ENCODE measurements at regions not wholly inside any gene's neighbourhood (a gene's known extent, or its start where the extent isn't known, plus 50 kb on each side); places are given as distances from the start of the nearest gene placed in this dataset.

DNA sequence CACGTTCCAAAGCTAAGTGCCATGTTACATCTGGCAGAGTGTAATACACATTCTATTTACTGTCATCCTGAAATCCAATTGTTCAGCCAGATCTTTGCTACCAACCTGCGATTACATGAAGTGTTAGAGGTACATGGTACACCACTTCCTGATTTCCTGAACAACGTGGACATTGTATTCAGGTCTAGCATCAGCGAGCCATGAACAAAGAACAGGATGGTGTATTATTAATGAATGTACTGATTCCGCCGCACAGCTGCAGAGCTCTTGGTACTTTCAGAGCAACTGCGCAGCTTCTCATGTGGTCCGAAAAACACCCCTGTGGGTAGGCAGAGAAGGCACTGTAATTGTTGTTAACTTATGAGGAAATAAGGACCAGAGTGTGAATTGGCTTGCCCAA is 511.4 kb downstream of the AJAP1 start:
- Histone ChIP-seq H4K20me1 (ENCODE audit: insufficient read depth, low read depth, low read length) (no peaks in the 10 kb centered on the region), H2AFZ (ENCODE audit: low read length) (no peak overlapping the region), H3K4me1 (ENCODE audit: low read length) (no peaks in the 10 kb centered on the region; the same call in 1 of the 2 replicates), H3K4me3 (ENCODE audit: low read length) (no peak overlapping the region), H3K4me2 (ENCODE audit: low read depth, low read length, poor library complexity, severe bottlenecking) (no peak overlapping the region), H3K36me3 (ENCODE audit: insufficient read depth, low read length) (no peaks in the 10 kb centered on the region; the same call in 1 of the 2 replicates), H3K9ac (ENCODE audit: low read length) (no peak overlapping the region), H3K27ac (ENCODE audit: low read length) (no peak overlapping the region), H3K9me2 (replicated peaks; ENCODE audit: insufficient read depth, low read length) (no peaks in the 10 kb centered on the region), H3K9me3 (ENCODE audit: low read length) (no peaks in the 10 kb centered on the region), H3K27me3 (ENCODE audit: low read length) (peaks cover 6% of the 10 kb centered on the region; the same call in 1 of the 2 replicates), H3K79me2 (ENCODE audit: low read length) (no peaks in the 10 kb centered on the region)
- DNase-seq = no peak

DNA sequence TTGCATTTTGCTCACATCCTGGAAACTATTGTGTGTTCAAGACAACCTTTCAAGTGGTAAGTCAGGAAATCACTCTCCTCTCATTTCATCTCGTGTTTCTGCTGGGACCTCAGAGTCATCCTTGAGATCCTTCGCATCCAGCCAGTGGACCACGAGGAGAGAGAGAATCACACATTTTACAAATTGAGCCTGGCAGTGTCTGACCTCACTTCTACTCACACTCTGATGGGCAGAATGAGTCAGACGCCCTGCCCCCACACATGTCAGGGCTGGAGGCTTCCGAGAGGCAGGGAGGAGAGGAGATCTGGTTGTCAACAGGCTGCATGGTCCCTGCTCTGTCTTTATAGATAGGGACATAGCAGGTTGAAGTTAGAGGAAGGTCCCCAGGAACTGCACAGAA is 509.7 kb downstream of the AJAP1 start:
- Histone ChIP-seq H3K4me3 (ENCODE audit: low read length) (no peak overlapping the region), H3K9ac (ENCODE audit: low read length) (no peak overlapping the region), H3K27ac (ENCODE audit: low read length) (no peak overlapping the region), H3K4me2 (ENCODE audit: low read depth, low read length, poor library complexity, severe bottlenecking) (no peak overlapping the region), H3K27me3 (ENCODE audit: low read length) (no peaks in the 10 kb centered on the region), H3K79me2 (ENCODE audit: low read length) (no peaks in the 10 kb centered on the region), H3K9me3 (ENCODE audit: low read length) (no peaks in the 10 kb centered on the region), H2AFZ (ENCODE audit: low read length) (no peak overlapping the region), H3K9me2 (replicated peaks; ENCODE audit: insufficient read depth, low read length) (no peaks in the 10 kb centered on the region), H3K36me3 (ENCODE audit: insufficient read depth, low read length) (no peaks in the 10 kb centered on the region), H3K4me1 (ENCODE audit: low read length) (no peaks in the 10 kb centered on the region; the same call in 1 of the 2 replicates), H4K20me1 (ENCODE audit: insufficient read depth, low read depth, low read length) (no peaks in the 10 kb centered on the region)
- no peak for DNase-seq

DNA sequence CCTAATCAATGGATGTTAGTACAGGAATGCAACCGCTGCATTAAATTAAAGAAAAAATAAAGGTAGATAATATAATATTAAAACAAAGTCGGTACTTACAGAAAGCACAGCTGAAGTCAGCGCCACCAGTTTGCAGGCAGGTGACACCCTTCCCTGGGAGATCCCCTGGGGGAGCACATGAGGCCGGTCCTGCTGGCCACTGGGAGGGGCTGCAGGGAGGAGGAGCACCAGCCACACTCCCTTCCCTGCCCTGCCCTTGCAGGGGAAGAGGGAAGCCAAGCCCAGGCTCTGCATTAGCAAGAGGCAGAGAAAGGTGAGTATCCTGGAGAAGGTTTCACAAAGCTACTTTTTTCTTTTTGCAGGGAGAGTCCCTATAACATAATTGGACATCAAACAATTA is 507.0 kb downstream of the AJAP1 start:
- Histone ChIP-seq H3K9me3 (ENCODE audit: low read length) (no peaks in the 10 kb centered on the region), H3K4me1 (ENCODE audit: low read length) (peaks cover 10% of the 10 kb centered on the region; the same call in 1 of the 2 replicates), H3K27me3 (ENCODE audit: low read length) (no peaks in the 10 kb centered on the region), H3K79me2 (ENCODE audit: low read length) (no peaks in the 10 kb centered on the region), H3K4me3 (ENCODE audit: low read length) (no peak overlapping the region), H3K4me2 (ENCODE audit: low read depth, low read length, poor library complexity, severe bottlenecking) (no peak overlapping the region), H3K9me2 (replicated peaks; ENCODE audit: insufficient read depth, low read length) (no peaks in the 10 kb centered on the region), H3K36me3 (ENCODE audit: insufficient read depth, low read length) (no peaks in the 10 kb centered on the region), H4K20me1 (ENCODE audit: insufficient read depth, low read depth, low read length) (no peaks in the 10 kb centered on the region), H3K9ac (ENCODE audit: low read length) (no peak overlapping the region), H2AFZ (ENCODE audit: low read length) (no peak overlapping the region), H3K27ac (ENCODE audit: low read length) (no peak overlapping the region)
- no peak for DNase-seq

DNA sequence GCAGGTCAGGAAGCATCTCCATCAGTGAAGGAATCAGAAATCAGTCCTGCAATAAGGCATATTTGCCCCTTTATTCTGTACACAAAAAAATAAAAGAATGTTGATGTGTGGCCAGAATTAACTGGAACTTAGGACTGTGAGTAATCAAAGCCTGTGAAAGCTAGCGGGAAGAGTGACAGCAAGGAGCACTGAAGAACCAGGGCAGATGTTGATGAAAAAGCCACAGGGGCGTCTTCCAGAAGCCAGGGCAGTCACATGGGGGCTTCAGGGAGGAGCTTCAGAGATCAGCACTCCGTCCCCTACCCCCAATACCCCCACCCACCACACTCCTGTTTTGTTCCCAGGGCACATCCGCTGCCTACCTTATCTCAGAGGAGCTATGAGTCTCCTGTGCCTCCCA is 502.8 kb downstream of the AJAP1 start:
- no peaks in the 10 kb centered on the region for H3K9me2 ChIP-seq (replicated peaks; ENCODE audit: insufficient read depth, low read length)
- H3K36me3 ChIP-seq (ENCODE audit: insufficient read depth, low read length) = no peaks in the 10 kb centered on the region
- H3K4me2 ChIP-seq (ENCODE audit: low read depth, low read length, poor library complexity, severe bottlenecking) = no peak overlapping the region
- no peaks in the 10 kb centered on the region; the same call in 1 of the 2 replicates for H3K9me3 ChIP-seq (ENCODE audit: low read length)
- DNase-seq = no peak
- no peak overlapping the region for H3K4me3 ChIP-seq (ENCODE audit: low read length)
- peaks cover 15% of the 10 kb centered on the region; the same call in 1 of the 2 replicates for H3K4me1 ChIP-seq (ENCODE audit: low read length)
- no peak overlapping the region for H3K9ac ChIP-seq (ENCODE audit: low read length)
- peaks cover 2% of the 10 kb centered on the region; the same call in 1 of the 2 replicates for H3K27me3 ChIP-seq (ENCODE audit: low read length)
- no peak overlapping the region for H2AFZ ChIP-seq (ENCODE audit: low read length)
- H4K20me1 ChIP-seq (ENCODE audit: insufficient read depth, low read depth, low read length) = no peaks in the 10 kb centered on the region
- no peaks in the 10 kb centered on the region for H3K79me2 ChIP-seq (ENCODE audit: low read length)
- H3K27ac ChIP-seq (ENCODE audit: low read length) = no peak overlapping the region

DNA sequence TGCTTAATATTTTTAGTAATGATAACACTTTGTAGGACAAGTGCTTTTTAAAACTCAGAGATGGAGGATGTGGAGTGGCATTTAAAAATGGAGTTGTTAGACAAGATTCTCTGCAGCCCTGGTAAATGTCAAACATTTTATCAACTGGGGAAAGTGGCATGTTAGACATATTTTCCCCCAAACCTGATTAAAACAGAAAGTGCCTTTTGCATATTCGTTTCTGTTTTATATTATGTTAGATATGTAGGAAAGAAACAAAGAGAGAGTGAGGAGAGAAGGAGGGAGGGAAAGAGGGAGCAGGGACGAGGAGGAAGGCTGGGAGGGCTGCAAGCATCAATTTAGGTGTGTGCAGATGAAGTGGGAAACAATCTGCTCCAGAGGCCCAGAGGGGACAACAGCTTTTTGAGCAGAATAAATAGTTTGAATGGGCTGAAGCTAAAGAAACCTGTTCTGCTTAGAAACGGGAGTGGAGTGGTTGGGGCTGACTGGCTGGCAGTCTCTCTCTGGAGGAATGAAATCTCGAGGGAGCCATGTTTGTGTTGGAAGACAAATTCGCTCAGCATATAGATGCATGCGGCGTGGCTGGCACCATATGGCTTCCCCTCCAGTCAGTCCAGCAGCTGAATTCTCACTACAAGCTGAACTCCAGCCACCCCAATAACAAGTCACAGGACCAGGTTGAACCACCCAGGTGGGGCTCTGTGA is 502.2 kb downstream of the AJAP1 start:
- no peak overlapping the region for H3K27ac ChIP-seq (ENCODE audit: low read length)
- no peaks in the 10 kb centered on the region for H4K20me1 ChIP-seq (ENCODE audit: insufficient read depth, low read depth, low read length)
- no peak overlapping the region for H3K9ac ChIP-seq (ENCODE audit: low read length)
- H2AFZ ChIP-seq (ENCODE audit: low read length) = no peak overlapping the region
- DNase-seq = no peak
- H3K4me3 ChIP-seq (ENCODE audit: low read length) = no peak overlapping the region
- peaks cover 15% of the 10 kb centered on the region; the same call in 1 of the 2 replicates for H3K4me1 ChIP-seq (ENCODE audit: low read length)
- no peaks in the 10 kb centered on the region for H3K79me2 ChIP-seq (ENCODE audit: low read length)
- H3K9me3 ChIP-seq (ENCODE audit: low read length) = no peaks in the 10 kb centered on the region; the same call in 1 of the 2 replicates
- no peak overlapping the region for H3K4me2 ChIP-seq (ENCODE audit: low read depth, low read length, poor library complexity, severe bottlenecking)
- H3K27me3 ChIP-seq (ENCODE audit: low read length) = peaks cover 2% of the 10 kb centered on the region; the same call in 1 of the 2 replicates
- H3K9me2 ChIP-seq (replicated peaks; ENCODE audit: insufficient read depth, low read length) = no peaks in the 10 kb centered on the region
- no peaks in the 10 kb centered on the region for H3K36me3 ChIP-seq (ENCODE audit: insufficient read depth, low read length)

DNA sequence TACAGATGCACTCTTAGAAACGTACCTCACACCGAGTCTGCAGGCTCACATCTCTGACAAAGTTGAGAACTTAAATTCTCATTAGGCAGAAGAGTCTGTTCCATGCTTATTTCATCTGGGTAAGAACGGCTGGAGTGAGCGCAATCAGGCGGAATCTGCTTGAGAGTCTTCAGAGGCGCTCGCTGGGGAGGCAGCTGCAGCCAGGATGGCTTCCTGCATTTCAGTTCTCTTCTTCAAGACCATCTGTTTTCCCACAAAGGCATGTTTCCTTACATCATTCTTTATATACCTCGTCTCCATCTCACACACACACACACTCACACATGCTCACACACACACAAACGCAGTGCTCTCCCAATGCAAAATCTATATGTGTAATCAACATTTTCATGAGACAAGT is 497.1 kb downstream of the AJAP1 start:
- no peaks in the 10 kb centered on the region for H3K9me2 ChIP-seq (replicated peaks; ENCODE audit: insufficient read depth, low read length)
- no peaks in the 10 kb centered on the region; the same call in 1 of the 2 replicates for H3K9me3 ChIP-seq (ENCODE audit: low read length)
- H4K20me1 ChIP-seq (ENCODE audit: insufficient read depth, low read depth, low read length) = no peaks in the 10 kb centered on the region
- H3K4me3 ChIP-seq (ENCODE audit: low read length) = no peak overlapping the region
- H3K27me3 ChIP-seq (ENCODE audit: low read length) = peaks cover 2% of the 10 kb centered on the region; the same call in 1 of the 2 replicates
- no peak overlapping the region for H3K9ac ChIP-seq (ENCODE audit: low read length)
- H3K79me2 ChIP-seq (ENCODE audit: low read length) = no peaks in the 10 kb centered on the region
- H3K36me3 ChIP-seq (ENCODE audit: insufficient read depth, low read length) = no peaks in the 10 kb centered on the region
- no peak overlapping the region for H3K27ac ChIP-seq (ENCODE audit: low read length)
- no peak overlapping the region for H2AFZ ChIP-seq (ENCODE audit: low read length)
- peaks cover 7% of the 10 kb centered on the region; the same call in 1 of the 2 replicates for H3K4me1 ChIP-seq (ENCODE audit: low read length)
- DNase-seq = no peak
- H3K4me2 ChIP-seq (ENCODE audit: low read depth, low read length, poor library complexity, severe bottlenecking) = no peak overlapping the region

DNA sequence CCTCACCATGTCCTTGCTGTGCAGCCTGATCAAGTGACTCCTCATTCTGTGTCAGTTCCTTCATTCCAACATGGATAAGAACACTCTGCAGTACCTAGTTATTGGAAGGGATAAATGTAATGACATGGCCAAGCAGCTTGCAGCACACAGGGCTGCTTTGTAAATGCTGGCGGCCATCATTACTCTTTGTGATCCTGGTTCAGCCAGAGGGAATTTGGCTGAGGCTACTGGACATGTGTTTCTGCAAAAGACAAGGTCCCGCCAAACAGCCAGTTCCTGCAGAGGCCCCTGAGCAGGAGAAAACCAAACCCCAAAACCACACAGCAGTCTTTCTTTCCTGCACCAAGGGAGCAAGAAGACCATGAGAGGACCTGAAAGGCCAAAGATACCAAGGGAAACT is 495.8 kb downstream of the AJAP1 start:
- Histone ChIP-seq H3K4me3 (ENCODE audit: low read length) (no peak overlapping the region), H3K9ac (ENCODE audit: low read length) (no peak overlapping the region), H3K27ac (ENCODE audit: low read length) (no peak overlapping the region), H3K79me2 (ENCODE audit: low read length) (no peaks in the 10 kb centered on the region), H3K9me2 (replicated peaks; ENCODE audit: insufficient read depth, low read length) (no peaks in the 10 kb centered on the region), H3K9me3 (ENCODE audit: low read length) (no peaks in the 10 kb centered on the region; the same call in 1 of the 2 replicates), H3K27me3 (ENCODE audit: low read length) (peaks cover under 1% of the 10 kb centered on the region; the same call in 1 of the 2 replicates), H3K36me3 (ENCODE audit: insufficient read depth, low read length) (no peaks in the 10 kb centered on the region), H3K4me2 (ENCODE audit: low read depth, low read length, poor library complexity, severe bottlenecking) (no peak overlapping the region), H3K4me1 (ENCODE audit: low read length) (no peaks in the 10 kb centered on the region), H2AFZ (ENCODE audit: low read length) (no peak overlapping the region), H4K20me1 (ENCODE audit: insufficient read depth, low read depth, low read length) (no peaks in the 10 kb centered on the region)
- no peak for DNase-seq

DNA sequence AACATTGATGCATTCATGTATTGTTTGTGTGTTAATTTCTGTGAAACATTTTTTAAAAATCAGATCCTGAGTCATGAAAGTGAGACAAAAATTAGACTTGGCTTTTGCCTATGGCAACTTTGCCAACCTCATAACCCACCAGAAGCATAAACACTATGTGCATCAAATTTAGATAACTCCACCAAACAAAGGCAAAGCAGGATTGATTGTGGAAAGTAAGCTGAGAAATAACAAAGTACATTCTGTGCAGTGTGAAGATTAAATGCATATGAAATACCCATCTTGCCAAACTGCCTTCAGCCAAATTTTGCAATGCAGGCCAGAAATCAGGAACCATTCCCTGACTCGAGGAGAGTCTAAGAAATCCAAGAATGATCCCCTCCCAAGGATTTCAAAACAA is 493.4 kb downstream of the AJAP1 start:
- DNase-seq = no peak
- Histone ChIP-seq H3K9me3 (ENCODE audit: low read length) (no peaks in the 10 kb centered on the region), H2AFZ (ENCODE audit: low read length) (no peak overlapping the region), H3K27ac (ENCODE audit: low read length) (no peak overlapping the region), H3K27me3 (ENCODE audit: low read length) (no peaks in the 10 kb centered on the region), H3K79me2 (ENCODE audit: low read length) (no peaks in the 10 kb centered on the region), H3K4me2 (ENCODE audit: low read depth, low read length, poor library complexity, severe bottlenecking) (no peak overlapping the region), H3K4me1 (ENCODE audit: low read length) (peaks cover 5% of the 10 kb centered on the region), H3K9ac (ENCODE audit: low read length) (no peak overlapping the region), H4K20me1 (ENCODE audit: insufficient read depth, low read depth, low read length) (no peaks in the 10 kb centered on the region), H3K36me3 (ENCODE audit: insufficient read depth, low read length) (no peaks in the 10 kb centered on the region), H3K4me3 (ENCODE audit: low read length) (no peak overlapping the region), H3K9me2 (replicated peaks; ENCODE audit: insufficient read depth, low read length) (no peaks in the 10 kb centered on the region)

Measured in Karpas-422 (cell line).